NT2/D1 (cell line): ENCODE measurements at regions not wholly inside any gene's neighbourhood (a gene's known extent, or its start where the extent isn't known, plus 50 kb on each side); places are given as distances from the start of the nearest gene placed in this dataset.

Experiments used
- SUZ12 ChIP-seq: IDR thresholded peaks from 2 replicates; pipeline ENCODE4 v1.6.1; 2011; ENCODE audit not compliant: insufficient read length, insufficient read depth; ENCODE audit errors: extremely low read depth
- YY1 ChIP-seq: IDR thresholded peaks from 2 replicates; pipeline ENCODE4 v1.6.1; 2011; ENCODE audit not compliant: insufficient read length, insufficient read depth
- ZNF274 ChIP-seq: IDR thresholded peaks from 2 replicates; pipeline ENCODE4 v1.6.1; 2011; ENCODE audit warnings: mild to moderate bottlenecking, low read depth, low read length

DNA sequence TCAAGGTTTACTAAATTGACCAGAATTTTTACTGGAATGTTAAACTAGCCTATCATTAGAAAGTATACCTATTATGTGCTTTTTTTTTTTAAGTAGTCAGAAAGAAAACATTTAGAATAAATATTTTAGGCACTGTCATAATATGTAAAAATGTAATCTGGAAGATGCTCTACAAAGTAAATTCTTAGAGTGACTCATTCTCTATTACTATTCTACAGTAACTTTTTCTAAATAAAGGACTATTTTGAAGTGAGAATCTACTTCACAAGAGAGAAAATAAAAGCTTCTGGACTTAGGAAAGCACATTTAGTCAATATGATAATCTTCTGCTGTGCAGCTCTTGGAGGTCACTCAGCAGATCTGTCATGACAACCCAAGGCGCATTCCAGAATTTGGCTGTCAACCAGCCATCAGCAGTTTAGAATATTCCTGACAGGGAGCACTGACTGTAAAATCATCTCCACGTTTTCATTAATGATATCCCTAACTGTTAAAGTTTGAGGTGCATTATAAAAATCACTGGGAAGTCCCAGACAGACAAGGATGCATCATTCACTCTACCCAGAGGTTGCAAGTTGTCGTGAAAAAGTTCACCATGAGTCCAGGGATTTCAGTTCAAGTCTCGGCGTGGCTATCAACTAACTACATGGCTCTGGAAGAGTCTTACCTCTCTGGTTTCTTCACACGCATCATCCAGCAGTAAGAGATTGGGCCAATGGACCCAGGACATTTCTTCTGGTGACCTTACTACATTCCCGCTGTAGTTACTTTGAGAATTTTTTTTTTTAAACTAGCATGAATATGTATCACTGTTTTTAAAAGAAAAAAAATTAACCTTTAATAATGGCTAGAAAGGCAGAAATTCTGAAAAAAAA lies 374.9 kb downstream of the GJA1 start:
- no peak for TF ChIP-seq ZNF274
- TF ChIP-seq YY1: no peak
- no peak for TF ChIP-seq SUZ12
